Stimulated activated CD4-positive, alpha-beta T cell treated with anti-CD3 and anti-CD28 coated beads, Interleukin-1b, Interleukin-23, amount 100 ng/mL, for 1 hour (primary cell): ENCODE measurements at regions not wholly inside any gene's neighbourhood (a gene's known extent, or its start where the extent isn't known, plus 50 kb on each side); places are given as distances from the start of the nearest gene placed in this dataset.

Source experiments
- DNase-seq, 2 donors: peaks; one replicate each; pipeline ENCODE4 v3.0.0-alpha.2; 2020; ENCODE audit warnings: low read depth in 2 of 2

DNA sequence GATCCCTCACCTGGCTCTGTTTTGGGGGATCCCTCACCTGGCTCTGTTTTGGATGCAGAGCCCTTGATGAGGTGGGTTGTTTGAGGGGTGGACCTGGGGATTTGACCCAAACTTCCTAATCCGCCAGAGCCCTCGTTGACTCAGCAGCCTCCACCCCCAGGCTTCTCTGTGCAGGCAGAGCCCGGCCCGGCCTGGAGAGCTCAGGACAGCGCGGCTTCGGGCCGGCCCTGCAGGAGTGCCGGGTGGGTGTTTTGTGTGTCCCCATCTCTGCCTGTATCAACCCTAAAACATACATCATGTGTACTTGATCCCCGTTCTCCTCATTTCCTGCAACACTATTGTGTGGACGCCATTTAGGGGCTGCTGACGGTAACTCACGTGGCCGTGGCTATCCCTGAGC, 124.2 kb downstream of the SIK1 start:
- no peak for DNase-seq

DNA sequence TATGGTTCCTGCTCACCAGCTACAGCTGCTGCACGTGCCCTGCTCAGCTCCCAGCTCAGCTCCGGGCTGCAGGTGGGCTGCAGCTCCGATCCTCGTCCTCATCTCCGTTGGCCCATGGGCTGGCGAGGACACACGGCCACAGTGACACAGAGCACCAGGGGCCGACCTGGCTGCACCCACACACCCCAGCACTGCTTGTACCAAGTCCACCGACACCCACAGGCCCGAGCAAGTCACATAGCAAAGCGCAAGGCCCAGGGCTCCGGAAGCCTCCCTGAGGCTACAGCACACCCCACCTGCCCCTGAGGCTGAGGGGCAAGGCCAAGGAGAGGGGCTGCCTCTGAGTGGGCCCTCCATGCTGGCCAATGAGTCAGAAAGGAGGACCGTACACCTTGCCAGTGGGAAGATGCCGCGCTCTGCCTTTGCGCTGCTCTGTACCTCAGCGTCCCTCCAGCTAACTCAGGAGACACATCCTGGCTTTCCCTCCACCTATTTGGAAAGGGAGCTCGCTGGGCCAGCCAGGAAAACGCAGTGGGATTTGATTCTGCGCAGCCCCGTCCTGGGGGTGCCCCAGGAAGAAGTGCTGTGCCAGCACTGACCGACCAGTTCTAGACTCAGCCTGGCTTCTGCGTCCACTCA, 124.8 kb downstream of the SIK1 start:
- DNase-seq, result no peak

DNA sequence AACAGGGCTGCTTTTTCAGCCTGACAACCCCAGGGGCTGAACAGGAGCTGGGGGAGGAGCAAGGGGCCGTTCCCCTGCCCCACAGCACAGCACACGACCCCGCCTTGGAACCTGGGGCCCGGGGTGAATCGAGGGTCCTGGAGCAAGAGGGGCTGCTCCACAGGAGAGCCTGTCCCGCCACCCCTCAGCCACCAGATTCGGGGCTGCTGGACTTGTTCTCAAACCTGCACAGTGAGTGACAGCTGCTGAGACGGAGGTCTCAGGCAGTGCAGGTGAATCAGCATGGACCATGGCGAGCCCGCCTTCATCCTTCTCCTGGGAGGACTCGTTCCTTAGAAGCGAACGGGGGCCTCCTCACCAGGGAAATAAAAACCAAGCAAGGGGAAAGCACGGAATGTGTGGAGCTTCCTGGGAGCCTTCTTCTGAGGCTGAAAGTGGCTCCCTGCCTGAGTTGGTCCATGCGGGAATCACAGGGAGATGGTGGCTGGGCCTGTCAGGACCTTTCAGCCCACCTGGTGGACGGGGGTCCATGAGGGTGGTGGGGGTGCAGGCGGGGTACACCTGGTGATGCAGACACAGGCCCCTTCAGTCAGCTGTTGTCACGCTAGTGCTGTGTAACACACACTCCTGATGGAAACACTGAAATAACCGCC, 125.4 kb downstream of the SIK1 start:
- DNase-seq, result no peak

DNA sequence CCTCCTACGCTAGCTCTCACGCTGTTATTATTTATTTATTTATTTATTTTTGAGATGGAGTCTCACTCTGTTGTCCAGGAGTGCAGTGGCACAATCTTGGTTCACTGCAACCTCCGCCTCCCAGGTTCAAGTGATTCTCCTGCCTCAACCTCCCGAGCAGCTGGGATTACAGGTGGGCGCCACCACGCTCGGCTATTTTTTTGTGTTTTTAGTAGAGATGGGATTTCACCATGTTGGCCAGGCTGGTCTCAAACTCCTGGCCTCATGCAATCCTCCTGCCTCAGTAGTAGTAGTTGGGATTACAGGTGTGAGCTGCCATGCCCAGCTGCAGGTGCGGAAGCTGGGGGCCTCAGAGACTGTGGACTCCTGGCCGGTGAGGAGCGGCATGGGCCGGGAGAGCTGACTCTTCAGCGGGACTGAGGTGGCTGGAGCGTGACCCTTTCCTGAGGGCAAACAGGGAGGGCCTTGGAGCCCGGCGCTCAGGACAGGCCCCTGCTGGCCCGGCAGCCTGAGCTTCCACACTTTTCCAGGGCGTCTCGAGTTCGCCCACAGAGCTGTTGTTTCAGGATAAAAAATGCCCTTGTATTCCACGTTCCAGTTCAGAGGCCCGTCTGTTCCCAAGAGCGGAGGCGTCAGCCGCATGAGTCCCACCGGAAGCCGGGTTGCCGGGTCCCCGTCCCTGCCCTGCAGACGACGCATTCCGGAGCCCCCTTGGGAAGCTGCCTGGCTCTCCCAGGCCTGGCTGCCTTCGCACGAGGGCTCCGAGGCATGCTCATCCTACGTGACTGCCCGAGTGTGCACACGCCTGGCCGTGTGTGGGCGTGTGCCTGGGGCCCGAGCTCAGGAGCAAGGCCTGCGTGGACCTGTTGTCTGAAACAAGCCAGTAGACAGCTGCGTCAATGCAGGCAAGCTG, 126.2 kb downstream of the SIK1 start:
- no peak for DNase-seq

DNA sequence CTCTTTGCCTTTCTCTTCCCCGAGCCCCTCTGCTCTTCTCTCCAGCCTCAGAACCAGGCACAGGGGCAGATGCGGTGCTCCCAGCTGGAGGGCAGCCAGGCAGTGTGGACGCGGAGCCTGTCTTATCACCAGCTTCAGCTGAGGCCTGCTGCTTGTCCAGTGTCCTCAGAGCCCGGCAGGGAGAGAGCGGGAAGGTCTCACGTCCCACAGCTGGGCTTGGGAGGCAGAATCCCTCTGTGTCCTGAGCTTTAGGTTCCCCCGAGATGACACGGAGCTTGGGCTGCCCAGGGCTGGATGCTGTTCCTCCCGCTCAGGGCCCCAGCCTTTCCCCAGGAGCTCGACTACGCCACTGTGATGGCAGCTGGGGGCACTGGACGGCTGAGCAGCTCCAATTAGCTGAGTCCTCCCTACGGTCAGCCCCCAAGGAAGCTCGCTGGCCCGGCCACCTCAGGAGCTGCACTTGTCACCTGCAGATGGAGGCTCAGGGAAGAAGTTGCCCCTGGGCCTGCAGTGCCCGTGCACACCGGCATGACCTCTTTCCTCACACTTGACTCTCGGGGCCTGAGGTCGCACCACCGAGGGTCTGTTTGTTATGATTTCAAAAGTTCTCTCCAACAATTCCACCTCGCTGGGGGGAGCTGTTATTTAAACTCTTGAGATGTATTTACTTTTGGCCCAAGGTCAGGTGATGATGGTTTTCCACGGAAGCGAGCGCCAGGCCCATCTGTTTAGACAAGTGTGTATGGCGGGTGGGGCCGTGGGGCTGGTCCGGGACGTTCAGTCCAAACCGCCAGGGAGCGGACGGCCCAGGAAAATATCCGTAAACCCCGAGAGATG, 127.3 kb downstream of the SIK1 start:
- no peak for DNase-seq

DNA sequence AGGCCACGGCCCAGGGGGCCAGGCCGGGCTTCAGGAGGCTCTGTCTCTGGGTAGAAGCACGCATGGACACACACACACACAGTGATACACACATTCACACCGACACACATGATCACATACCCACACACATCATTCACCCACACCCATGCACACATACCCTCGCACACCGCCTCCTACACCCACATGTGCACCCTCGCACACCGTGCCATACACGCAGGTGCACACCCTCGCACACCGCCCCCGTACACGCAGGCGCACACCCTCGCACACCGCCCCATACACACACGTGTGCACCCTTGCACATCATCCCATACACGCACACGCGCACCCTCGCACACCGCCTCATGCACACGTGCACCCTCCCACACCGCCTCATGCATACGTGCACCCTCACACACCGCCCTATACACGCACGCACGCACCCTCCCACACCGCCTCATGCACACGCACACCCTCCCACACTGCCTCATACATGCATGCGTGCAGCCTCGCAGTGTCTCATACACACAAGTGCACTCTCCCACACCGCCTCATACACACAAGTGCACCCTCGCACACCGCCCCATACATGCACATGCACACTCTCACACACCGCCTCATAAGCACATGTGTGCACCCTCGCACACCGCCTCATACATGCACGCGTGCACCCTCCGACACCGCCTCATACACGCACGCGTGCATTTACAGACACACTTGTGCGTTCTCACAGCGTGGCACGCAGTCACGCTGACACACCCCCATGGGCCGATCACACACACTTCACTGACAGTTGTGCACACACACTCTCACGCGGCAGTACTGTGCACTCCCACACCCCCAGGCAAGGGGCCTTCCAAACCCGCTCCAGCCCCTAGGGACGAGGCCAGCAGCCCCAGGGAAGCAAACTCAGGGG, 128.1 kb downstream of the SIK1 start:
- DNase-seq, result no peak

DNA sequence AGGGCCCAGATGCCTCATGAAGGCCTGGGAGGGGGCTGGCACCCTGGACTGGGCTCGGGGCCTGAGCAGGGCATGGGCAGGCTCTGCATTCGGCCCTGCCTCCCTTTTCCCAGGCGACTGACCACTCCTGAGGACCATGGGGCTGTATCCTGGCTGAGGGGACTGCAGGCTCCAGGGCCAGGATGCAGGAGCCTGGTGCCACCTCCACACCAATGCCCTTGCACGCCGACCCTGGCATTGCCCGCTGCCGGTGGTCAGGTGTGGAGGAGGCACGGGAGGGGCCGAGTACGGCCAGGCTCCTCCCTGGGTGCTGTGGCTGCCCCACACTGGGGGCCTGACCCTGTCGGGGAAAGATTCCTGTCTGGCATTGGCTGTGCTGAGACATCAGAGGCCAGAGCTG, 128.9 kb downstream of the SIK1 start:
- no peak for DNase-seq

DNA sequence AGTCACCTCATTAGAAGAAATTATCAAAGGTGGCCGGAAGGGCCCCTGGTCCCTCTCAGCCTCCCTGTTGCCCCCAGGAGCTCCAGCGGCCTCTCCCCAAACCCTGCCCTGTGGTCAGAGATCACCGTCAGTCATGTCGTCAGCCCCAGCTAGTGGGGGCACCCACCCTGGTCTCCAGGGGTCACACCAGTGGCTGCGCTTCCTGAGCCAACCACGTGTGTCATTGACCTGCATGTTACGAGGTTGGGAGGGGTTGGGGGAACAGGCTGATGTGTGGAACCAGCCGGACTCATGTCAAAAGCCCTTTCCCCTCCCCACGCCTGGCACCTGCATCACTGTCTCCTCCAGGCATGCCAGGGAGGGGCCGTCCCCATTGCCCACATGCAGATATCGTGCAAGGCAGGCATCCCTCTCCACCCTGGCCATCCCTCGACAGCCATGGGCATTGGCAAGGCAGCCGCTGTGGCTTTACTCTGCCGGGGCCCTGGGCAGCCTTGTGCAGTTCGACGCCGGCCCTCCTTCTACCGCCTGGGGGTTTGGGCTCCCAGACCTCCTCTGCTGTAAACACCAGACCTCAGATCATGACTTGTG, 128.7 kb downstream of the CRYAA start:
- no peak for DNase-seq

DNA sequence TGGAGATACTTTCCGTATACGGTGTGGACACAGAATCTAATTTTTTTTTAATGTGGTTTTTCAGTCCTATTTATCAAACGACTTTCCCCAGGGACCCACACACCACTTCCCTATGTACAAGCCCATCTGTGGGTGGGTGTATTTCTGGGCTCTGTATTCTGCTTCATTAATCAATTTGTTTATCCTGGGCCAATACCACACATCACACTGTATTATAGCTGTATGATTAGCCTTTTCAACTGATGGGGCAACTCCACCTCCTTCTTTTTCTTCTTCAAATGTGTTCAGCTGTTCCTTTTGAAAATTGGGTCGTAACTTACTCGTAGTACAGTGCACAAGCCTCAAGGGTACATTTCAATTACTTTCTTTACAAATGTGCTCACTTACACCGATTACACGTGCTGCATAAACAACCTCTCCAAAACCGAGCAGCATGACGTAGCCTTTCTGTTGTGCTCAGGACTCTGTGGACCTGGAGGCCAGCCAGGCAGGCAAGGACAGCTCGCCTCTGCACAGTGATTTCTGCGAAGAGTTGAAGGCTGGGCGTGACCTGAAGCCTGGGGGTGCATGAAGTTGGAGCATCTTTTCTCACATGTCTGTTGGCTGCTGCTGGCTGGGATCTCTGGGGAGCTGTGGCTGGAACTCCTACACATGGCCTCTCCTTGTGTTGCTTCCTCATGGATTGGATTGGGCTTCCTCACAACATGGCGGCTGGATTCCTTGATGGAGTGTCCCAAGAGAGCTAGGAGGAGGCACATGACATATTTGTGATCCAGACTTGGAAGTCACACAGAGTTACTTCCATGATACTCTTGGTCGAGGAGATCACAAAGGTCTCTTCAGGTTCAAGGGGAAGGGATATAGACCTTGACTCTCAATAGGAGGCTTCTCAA, 126.5 kb downstream of the CRYAA start:
- no peak for DNase-seq

DNA sequence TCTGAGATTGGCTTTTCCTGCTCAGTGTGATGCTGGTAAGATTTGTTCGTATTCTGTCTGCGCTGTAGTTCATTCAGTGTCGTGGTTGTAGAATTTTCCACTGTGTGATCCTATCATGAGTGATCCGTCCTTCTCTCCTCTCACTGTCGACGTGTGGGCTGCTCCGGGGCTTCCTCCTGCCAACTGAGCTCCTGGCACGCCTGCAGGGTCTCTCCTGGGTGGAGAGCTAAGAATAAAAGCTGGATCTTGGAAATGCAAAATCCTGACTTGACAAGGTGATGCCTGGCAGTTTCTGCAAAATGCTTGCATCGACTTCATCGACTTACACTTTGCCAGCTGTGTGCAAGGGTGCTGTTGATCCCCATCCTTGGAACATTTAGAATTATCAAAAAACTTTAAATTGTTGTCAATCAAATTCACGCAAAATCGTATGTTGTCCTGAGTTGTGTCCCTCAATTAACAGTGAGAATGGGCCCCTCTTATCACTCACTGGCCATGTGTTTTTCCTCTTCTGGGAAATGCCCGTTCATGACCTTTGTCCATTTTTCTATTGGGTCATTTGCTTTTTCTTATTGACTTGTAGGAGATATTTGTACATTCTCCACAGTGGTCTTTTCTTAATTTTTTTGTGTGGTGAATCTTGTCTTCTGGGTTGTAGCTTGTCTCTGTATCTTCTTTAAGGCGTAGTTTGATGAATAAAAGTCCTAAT, 125.5 kb downstream of the CRYAA start:
- DNase-seq, result no peak

DNA sequence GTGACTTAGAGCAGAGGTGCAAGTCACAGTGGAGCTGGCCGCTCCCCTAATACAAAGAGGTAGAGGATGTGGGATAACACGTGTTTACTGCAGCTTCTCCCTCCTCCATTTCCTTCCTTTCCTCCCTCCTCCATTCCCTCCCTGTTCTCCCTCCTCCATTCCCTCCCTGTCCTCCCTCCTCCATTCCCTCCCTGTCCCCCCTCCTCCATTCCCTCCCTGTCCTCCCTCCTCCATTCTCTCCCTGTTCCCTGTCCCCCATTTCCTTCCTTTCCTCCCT, 124.0 kb downstream of the CRYAA start:
- DNase-seq, result no peak

DNA sequence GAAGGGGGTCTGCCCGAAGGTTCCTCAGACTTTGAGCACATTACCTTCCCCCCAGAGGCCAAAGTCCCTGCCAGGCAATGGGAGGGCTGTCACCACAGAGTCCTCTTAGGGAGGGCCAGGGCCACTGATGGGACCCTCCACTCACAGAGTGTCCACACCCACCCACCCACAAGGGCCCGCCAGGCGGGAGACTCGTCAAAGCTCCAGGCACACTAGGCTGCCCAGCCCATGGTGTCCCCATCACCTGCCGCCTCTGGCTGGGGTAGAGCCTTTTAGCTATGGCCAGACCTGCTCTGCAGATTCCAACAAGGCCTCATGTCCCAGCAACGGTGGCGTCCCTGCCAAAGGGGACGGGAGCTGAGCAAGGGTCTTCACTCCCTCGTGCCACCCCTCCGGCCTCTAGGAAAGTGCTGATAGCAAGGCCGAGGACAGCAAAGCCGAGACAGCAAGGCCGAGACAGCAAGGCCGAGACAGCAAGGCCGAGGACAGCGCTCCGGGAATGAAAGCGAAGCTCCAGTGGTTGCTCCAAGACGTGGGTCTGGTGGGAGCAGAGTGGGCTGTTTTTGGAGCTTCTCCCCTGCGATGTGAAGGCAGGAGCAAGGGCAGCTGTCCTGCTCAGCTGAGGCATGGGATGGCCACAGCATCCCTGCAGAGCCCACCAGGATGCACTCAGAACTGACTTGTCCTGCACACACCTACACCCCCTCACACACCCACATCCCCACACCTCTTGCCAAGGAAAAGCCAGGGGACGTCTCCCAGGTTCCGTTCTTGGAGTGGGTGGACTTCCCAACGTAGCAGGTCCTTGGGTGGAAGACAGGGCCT, 123.4 kb downstream of the CRYAA start:
- DNase-seq, result no peak

DNA sequence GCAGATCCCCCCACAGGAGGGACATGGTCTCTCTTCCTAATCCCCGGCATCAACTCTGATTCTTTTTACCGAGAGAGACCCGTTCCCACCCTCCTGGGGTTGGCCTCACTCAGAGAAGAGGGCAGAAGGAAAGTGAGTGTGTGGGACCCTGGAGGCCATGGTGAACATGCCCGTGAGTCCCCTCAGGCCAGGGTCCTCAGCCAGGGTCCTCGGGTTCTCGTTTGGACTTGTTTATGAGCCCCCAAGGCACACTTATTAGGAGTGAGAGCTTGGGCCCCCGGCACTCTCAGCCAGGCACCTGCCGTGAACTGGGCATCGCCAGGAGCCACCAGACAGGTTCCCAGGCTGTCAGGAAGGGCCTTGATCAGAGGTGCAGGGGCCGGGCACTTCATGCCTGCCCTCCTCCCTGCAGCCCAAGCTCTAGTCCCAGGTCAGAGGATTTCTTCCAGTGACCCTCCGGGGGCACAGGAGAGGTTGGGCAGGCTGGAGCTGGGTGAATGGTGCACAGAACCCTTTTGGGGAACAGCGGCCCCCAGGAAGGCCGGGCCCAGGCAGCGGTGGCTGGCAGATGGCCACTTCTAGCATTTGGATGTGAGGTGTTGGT, 122.6 kb downstream of the CRYAA start:
- DNase-seq, result no peak

DNA sequence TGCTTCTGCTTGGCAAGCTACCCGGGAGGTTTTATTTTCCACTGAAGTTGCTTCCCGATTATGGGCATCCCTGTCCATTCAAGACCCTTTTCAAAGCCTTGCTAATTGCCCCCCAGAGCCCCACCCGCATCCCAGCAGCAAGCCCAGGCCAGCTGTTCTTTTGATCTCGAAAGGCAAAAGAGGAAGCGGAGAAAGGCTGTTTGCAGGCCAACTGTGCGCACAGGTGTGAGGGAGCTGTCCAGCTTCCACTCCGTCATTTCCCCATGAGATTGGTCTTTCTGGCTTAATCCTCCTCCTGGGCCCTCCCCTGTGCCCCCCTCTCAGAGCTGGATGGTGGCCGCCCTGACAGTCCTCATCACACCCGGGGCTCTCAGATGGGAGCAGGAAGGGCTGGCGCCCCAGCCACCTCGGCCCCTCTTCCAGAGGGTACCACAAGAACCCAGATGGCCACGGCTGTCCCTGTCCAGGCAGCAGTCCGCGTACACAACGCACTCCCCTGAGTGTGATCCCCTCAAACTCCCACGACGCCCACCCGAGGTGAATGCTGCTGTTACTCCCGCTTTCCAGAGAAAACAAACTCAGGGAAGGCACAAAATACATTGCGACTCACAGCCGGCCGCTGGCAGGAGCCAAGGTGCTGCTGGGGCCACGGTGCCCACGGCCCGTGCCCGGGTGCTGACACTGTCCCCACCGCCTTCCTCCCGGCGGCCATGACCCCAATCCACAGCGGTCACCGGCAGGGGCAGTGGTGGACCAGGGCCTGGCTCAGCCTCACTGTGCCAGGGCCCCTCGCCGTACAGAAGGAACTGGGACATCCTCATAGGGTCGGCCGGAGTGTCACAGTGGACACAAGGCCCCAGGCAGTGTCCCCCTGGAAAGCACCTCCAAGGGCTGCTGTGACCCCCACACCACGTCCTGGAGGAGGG, 121.9 kb downstream of the CRYAA start:
- no peak for DNase-seq

DNA sequence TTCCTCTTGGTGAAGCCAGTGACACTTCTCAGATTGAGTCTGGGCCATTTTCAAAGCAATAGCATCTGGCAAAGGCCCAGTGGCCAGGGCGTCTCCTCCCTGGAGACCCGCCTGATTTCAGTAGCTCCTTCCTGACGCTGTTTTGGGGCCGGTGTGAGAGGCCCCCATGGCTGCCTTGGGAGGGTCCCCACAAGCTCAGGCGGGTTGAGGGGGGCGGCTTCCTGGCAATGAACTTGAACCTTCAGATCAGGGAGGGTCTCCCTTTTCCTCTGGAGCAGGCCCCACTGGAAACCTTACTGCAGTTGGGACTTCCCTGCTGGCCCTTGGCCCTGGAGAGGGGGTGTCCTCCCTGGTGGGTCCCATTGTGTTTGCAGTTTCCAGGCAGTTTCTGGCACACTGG, 121.2 kb downstream of the CRYAA start:
- no peak for DNase-seq

DNA sequence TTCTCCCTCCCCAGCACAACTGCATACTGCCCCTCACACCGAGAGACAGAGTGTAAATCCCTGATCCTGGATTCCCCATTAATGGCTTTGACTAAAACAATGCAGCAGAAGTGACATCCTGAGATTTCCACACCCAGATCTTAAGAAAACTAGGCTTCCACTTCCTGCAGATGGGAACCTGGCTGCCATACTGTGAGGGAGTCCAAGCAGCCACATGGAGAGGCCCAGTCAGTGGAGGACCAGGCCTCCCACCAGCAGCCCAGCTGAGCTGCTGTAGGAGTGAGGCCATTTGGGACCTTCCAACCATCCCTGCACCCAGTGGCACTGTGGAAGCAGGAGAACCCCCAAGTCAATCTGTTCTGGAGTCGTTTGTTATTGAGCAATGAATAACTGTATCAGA, 120.6 kb downstream of the CRYAA start:
- DNase-seq, result no peak
